Type B pancreatic cell (in vitro differentiated cells): ENCODE measurements at regions not wholly inside any gene's neighbourhood (a gene's known extent, or its start where the extent isn't known, plus 50 kb on each side); places are given as distances from the start of the nearest gene placed in this dataset.

Experiments used
- DNase-seq: peaks from one replicate; pipeline ENCODE4 v3.0.0; 2021; ENCODE audit warnings: mixed read lengths; ENCODE audit not compliant: unreplicated experiment; ENCODE audit errors: extremely low spot score
- H3K27ac Mint-ChIP-seq: 2 replicates; pipeline ENCODE4 v1.8.0; 2021; ENCODE audit warnings: mild to moderate bottlenecking, mixed read lengths
- H3K27me3 Mint-ChIP-seq: 2 replicates; pipeline ENCODE4 v1.8.0; 2021; ENCODE audit warnings: mixed read lengths
- H3K36me3 Mint-ChIP-seq: 2 replicates; pipeline ENCODE4 v1.8.0; 2021; ENCODE audit warnings: mixed read lengths
- H3K4me1 Mint-ChIP-seq: one replicate; pipeline ENCODE4 v1.8.0; 2021; ENCODE audit warnings: mixed read lengths; ENCODE audit not compliant: unreplicated experiment
- H3K4me3 Mint-ChIP-seq: 2 replicates; pipeline ENCODE4 v1.8.0; 2021; ENCODE audit warnings: mild to moderate bottlenecking, mixed read lengths
- H3K9me3 Mint-ChIP-seq: 2 replicates; pipeline ENCODE4 v1.8.0; 2021; ENCODE audit warnings: mixed read lengths
- TF ChIP-seq, protein P1 (sequence below): fragments of 200-600 bp; sonication (generic); conservative IDR thresholded peaks from 2 replicates; pipeline ENCODE4 v1.5.0; 2021; ENCODE audit warnings: antibody characterized with exemption, mild to moderate bottlenecking

GRCh38 chr4:156195914-156196313, 242.2 kb upstream of the CTSO start:
- H3K27ac Mint-ChIP-seq, result no peak overlapping the region
- no peaks in the 10 kb centered on the region for H3K36me3 Mint-ChIP-seq
- no peak for DNase-seq
- peaks cover 13% of the 10 kb centered on the region for H3K9me3 Mint-ChIP-seq
- no peaks in the 10 kb centered on the region for H3K27me3 Mint-ChIP-seq
- TF ChIP-seq, protein P1, sequence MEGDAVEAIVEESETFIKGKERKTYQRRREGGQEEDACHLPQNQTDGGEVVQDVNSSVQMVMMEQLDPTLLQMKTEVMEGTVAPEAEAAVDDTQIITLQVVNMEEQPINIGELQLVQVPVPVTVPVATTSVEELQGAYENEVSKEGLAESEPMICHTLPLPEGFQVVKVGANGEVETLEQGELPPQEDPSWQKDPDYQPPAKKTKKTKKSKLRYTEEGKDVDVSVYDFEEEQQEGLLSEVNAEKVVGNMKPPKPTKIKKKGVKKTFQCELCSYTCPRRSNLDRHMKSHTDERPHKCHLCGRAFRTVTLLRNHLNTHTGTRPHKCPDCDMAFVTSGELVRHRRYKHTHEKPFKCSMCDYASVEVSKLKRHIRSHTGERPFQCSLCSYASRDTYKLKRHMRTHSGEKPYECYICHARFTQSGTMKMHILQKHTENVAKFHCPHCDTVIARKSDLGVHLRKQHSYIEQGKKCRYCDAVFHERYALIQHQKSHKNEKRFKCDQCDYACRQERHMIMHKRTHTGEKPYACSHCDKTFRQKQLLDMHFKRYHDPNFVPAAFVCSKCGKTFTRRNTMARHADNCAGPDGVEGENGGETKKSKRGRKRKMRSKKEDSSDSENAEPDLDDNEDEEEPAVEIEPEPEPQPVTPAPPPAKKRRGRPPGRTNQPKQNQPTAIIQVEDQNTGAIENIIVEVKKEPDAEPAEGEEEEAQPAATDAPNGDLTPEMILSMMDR, result no peak
- peaks cover 21% of the 10 kb centered on the region for H3K4me1 Mint-ChIP-seq
- no peak overlapping the region for H3K4me3 Mint-ChIP-seq

DNA sequence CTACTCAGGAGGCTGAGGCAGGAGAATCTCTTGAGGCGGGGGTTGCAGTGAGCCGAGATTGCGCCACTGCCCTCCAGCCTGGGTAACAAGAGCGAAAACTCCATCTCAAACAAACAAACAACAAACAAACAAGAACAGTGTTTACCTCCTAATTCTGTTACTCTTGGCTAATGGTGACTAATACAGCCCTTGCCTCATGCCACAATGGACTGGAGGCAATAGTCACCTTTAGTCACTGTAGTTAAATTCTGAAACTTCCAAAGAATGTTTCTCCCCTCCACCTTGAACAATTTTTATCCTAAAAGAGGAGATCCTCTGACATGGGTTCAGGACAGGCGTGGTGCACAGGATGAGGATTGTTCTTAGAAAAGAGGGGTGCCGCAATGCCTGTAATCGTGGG, 241.2 kb upstream of the CTSO start:
- Mint-ChIP-seq H3K9me3 (peaks cover 16% of the 10 kb centered on the region), H3K27me3 (no peaks in the 10 kb centered on the region), H3K27ac (no peak overlapping the region), H3K4me3 (no peak overlapping the region), H3K36me3 (no peaks in the 10 kb centered on the region), H3K4me1 (peaks cover 26% of the 10 kb centered on the region)
- no peak for DNase-seq
- TF ChIP-seq, protein P1, result no peak

DNA sequence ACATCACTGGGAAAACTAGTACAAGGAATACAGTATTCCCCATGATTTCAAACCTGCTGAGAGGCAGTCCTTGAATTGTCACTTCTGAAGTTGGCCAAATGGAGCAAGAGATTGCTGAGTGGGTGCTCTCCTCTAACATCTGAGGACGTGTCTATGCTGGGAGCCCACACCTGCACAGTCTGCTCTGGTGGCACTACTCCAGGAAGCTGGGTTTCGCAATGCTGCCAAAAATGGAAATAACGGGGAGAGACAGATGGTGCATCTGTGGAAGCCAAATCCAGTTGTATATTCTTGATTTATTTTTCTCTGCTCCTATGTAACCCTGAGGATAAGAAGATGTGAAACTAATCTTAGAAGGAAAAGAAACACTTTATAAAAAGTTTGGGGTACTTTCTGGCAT, 240.1 kb upstream of the CTSO start:
- Mint-ChIP-seq H3K9me3 (peaks cover 16% of the 10 kb centered on the region), H3K36me3 (no peaks in the 10 kb centered on the region), H3K27ac (no peak overlapping the region), H3K4me1 (peaks cover 26% of the 10 kb centered on the region), H3K4me3 (no peak overlapping the region), H3K27me3 (no peaks in the 10 kb centered on the region)
- TF ChIP-seq, protein P1, result no peak
- DNase-seq, result no peak

DNA sequence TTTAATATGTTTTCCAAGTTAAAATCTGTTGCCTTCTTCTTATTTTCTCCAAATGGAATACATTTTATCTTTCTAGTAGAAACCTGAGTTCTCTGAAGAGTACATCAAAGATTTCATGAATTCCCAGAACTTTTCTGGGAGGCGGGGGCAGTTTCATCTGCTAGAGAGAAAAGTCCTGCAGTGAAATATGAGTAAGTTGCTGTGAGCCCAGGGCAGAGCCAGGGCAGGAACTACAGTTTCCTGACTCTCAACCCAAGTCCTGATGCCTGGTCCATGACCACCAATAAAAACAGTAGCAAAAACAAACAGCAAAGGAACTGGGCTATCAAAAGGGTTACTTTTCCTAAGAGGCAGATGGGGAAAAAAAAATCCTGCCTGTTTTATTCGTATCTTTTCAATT, 239.4 kb upstream of the CTSO start:
- no peak for DNase-seq
- Mint-ChIP-seq H3K27ac (no peak overlapping the region), H3K4me3 (no peak overlapping the region), H3K36me3 (no peaks in the 10 kb centered on the region), H3K9me3 (peaks cover 16% of the 10 kb centered on the region), H3K27me3 (no peaks in the 10 kb centered on the region), H3K4me1 (peaks cover 26% of the 10 kb centered on the region)
- TF ChIP-seq, protein P1, result no peak

DNA sequence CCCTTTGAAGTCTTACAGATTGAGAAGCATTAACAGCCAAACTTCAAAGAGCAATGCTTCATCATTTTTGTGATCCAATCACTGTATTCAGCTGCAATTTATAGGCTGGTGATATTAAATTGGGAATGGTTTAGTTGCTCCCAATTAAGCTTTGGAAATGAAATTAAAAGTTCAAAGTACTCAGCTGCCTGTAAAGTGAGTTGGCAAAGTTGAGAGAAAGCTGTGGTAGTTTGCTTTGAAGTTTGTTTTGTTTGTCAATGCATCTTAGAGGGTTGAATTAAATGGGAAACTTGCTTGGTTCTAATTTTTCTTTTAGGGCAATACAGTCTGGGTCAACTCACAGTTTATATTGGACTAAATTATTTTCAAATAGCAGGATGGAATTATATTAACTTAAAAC, 238.4 kb upstream of the CTSO start:
- no peak overlapping the region for H3K4me3 Mint-ChIP-seq
- no peaks in the 10 kb centered on the region for H3K27me3 Mint-ChIP-seq
- no peak overlapping the region for H3K27ac Mint-ChIP-seq
- peaks cover 26% of the 10 kb centered on the region for H3K4me1 Mint-ChIP-seq
- H3K9me3 Mint-ChIP-seq, result peaks cover 10% of the 10 kb centered on the region
- DNase-seq, result no peak
- TF ChIP-seq, protein P1, result no peak
- H3K36me3 Mint-ChIP-seq, result no peaks in the 10 kb centered on the region
